Jurkat, Clone E6-1 (cell line): ENCODE measurements at regions not wholly inside any gene's neighbourhood (a gene's known extent, or its start where the extent isn't known, plus 50 kb on each side); places are given as distances from the start of the nearest gene placed in this dataset.

ENCODE experiments used
- DNase-seq: peaks from one replicate; pipeline ENCODE4 v3.0.0-alpha.2; 2011; ENCODE audit warnings: low read depth, low spot score
- H3K4me3 ChIP-seq: 2 replicates; pipeline ENCODE4 v1.5.1; 2011; ENCODE audit warnings: mild to moderate bottlenecking, low read length, control low read depth, moderate library complexity

- DNase-seq = no peak
- H3K4me3 ChIP-seq = no peak overlapping the region
These were observed 1392.0 kb downstream of the TECRL start for GRCh38 chr4:63017300-63017699.

GRCh38 chr4:62970846-62971245 is 1438.4 kb downstream of the TECRL start:
- no peak overlapping the region for H3K4me3 ChIP-seq
- DNase-seq = no peak

GRCh38 chr4:62960415-62960814 is 1448.8 kb downstream of the TECRL start:
- H3K4me3 ChIP-seq = no peak overlapping the region
- no peak for DNase-seq

DNA sequence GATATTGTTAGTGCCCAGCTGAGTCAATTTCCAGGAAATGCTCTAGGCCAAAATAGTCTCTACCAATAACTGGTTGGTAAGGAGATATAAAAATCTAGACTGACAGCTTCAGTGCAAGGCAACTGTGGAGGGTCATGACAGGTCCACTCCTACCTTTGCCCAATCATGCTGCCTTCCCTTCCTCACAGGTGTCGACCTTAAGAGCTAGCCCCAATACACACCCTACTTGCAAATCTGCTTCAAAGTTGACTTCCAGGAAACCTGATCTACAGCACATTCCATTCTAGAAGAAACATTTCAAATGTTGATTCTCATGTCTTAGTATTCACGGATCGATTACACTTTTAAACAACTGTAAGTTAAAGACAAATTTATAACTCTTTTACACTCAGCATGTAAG is 1455.5 kb downstream of the TECRL start:
- no peak for DNase-seq

GRCh38 chr4:62952366-62952765 is 1456.9 kb downstream of the TECRL start:
- DNase-seq = no peak
- H3K4me3 ChIP-seq = no peak overlapping the region

More for the DNA sequence above, 1455.5 kb downstream of the TECRL start:
- no peak overlapping the region for H3K4me3 ChIP-seq

DNA sequence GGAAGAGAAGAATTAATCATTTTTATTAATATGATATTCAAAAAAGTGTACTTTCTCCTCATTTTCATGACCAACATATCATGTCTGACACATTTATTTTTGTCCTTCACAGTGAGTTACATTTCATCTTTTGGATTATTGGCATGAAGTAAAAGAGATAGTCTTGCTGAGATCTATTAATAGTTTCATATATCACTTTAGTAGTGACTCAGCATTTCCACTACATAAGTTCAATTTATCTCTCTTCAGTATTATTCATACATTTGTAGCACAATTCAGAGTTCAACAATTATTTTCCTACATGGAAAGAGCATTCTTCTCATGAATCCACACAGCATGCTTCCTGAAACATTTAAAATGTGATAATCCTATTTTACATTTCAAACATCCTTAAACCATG is 1461.1 kb downstream of the TECRL start:
- DNase-seq = no peak
- no peak overlapping the region for H3K4me3 ChIP-seq

- H3K4me3 ChIP-seq = no peak overlapping the region
- no peak for DNase-seq
These were observed 1469.0 kb downstream of the TECRL start for GRCh38 chr4:62940229-62940628.

DNA sequence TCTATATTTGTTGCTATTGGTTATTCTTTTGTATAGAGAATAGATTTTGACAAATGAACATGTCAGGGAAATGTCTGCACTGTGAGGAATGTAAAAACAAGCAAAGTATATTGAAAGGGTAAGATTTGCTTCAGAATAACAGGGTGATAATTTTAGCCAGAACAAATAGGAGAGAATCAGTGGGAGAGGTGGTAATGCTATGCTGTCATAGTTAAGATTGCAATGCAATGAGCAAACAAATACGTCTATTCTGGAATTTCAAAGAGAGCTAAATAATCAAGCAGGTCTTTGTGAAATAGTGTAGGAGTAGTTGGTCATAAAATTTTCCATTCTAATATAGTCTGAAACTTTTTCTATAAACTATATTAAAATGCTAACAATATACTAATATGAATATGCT is 1478.4 kb downstream of the TECRL start:
- no peak for DNase-seq
- H3K4me3 ChIP-seq = no peak overlapping the region

- no peak overlapping the region for H3K4me3 ChIP-seq
- DNase-seq = no peak
These were observed 1480.8 kb downstream of the TECRL start for GRCh38 chr4:62928483-62928882.

- no peak overlapping the region for H3K4me3 ChIP-seq
- no peak for DNase-seq
These were observed 1481.7 kb downstream of the TECRL start for GRCh38 chr4:62927574-62927973.

DNA sequence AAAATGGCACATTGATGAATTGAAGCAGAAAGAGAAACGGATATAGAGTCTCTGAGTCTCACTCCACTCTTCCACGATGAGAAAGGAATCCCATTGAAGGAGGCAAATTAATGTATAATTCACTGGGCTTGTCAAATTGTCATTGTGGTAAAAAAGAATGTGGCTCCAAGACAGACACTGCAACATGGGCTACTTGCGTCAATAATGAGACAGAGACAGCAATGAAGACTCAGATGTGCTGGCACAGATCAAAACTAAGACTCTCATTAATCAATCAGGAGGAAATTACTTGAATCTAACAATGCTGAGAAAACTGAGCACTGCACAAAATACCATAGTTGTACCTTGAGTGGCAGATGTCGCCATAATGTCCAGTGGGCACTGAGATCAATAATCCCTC is 1485.5 kb downstream of the TECRL start:
- DNase-seq = no peak
- no peak overlapping the region for H3K4me3 ChIP-seq

GRCh38 chr4:62917649-62918048 is 1491.6 kb downstream of the TECRL start:
- no peak overlapping the region for H3K4me3 ChIP-seq
- no peak for DNase-seq

DNA sequence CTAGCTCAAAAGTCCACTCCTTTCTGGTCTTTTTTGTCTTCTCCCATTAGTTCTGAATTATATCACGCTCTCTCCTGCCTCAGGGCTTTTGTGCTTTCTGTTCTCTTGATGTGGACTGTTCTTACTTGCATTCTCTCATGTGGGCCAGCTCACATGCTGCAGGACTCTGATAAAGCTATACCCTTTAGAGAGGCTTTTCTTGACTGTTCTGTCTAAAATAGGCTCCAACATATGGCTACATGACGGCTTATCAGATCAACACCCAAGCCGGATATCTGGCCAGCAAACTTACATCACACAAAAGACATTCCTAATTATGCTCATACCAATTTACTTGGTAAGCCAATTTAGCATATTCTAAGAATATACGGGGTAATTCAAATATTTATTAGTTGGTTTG is 1494.5 kb downstream of the TECRL start:
- no peak for DNase-seq
- no peak overlapping the region for H3K4me3 ChIP-seq

- no peak overlapping the region for H3K4me3 ChIP-seq
- DNase-seq = no peak
These were observed 1496.2 kb downstream of the TECRL start for GRCh38 chr4:62913065-62913464.

- H3K4me3 ChIP-seq = no peak overlapping the region
- DNase-seq = no peak
These were observed 1496.7 kb downstream of the TECRL start for GRCh38 chr4:62912531-62912930.

DNA sequence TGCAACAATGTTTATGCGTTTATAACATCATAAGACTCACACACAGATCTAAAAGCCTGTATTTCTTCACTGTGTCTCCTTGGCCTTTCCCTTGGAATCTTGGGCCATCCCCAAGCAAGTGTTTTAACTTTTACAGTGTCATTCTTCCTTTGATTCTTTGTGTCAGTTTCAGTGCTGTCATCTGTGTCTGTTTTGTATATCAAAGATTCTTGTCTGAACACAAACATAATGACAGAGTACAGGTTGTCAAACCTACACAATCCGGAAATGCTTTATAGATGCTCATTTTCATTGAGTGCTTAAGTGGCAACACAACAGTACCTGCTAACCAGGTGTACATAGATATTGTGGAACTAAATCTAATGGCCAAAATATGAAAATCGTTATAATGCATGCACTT is 1500.0 kb downstream of the TECRL start:
- H3K4me3 ChIP-seq = no peak overlapping the region
- DNase-seq = no peak

- H3K4me3 ChIP-seq = no peak overlapping the region
- no peak for DNase-seq
These were observed 1508.1 kb downstream of the TECRL start for GRCh38 chr4:62901101-62901500.

DNA sequence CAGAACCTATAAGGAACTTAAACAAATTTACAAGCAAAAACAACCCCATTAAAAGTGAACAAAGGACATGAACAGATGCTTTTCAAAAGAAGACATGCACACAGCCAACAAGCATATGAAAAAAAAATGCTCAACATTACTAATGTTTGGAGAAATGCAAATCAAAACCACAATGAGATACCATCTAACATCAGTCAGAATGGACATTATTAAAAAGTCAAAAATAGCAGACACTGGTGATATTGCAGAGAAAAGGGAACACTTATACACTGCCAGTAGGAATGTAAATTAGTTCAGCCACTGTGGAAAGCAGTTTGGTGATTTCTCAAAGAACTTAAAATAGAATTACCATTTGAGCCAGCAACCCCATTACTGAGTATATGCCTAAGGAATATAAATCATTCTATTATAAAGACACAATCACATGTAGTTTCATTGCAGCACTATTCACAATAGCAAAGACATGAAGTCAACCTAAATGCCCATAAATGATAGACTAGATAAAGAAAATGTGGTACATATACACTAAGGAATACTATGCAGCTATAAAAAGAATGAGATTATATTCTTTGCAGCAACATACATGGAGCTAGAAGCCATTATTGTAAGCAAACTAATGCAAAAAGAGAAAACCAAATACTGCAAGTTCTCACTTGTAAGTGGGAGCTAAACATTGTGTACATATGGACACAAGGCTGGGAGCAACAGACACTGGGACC is 1509.4 kb downstream of the TECRL start:
- no peak for DNase-seq
- H3K4me3 ChIP-seq = no peak overlapping the region

- H3K4me3 ChIP-seq = no peak overlapping the region
- no peak for DNase-seq
These were observed 1511.1 kb downstream of the TECRL start for GRCh38 chr4:62898115-62898514.

DNA sequence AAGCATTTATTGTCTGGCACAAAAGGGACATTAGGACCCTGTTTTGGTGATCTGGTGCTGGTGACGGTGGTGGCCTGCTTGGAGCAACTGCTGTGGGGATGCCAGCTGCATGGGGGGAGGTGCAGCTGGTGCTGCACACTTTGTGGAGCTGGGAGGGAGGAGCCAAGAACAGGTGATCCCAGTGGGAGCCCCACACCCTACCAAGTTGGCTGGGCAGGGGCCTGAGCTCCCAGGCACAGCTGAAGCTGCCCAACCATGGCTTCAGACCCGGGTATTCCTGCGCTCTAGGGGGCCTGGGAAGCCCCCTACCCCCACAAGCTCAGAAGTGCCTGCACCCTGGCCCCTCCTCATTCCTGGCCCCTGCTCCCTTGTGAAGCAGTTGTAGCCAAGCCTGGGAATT is 1512.5 kb downstream of the TECRL start:
- H3K4me3 ChIP-seq = no peak overlapping the region
- DNase-seq = no peak

GRCh38 chr4:62881901-62882300 is 1527.3 kb downstream of the TECRL start:
- DNase-seq = no peak
- H3K4me3 ChIP-seq = no peak overlapping the region
